OCI-LY3 (cell line): ENCODE measurements at regions not wholly inside any gene's neighbourhood (a gene's known extent, or its start where the extent isn't known, plus 50 kb on each side); places are given as distances from the start of the nearest gene placed in this dataset.

Source experiments
- H2AFZ ChIP-seq: fragments of 200-600, 300-600 bp; shearing (Covaris generic); 2 replicates; pipeline ENCODE4 v1.6.0; 2014; ENCODE audit warnings: antibody characterized with exemption, low read depth, low read length
- H3K27ac ChIP-seq: fragments of 200-600, 300-600 bp; sonication (generic); 2 replicates; pipeline ENCODE4 v1.5.1; 2014; ENCODE audit warnings: mild to moderate bottlenecking, low read length, moderate library complexity, mixed read lengths
- H3K27me3 ChIP-seq: fragments of 200-600, 300-600 bp; sonication (generic); 2 replicates; pipeline ENCODE4 v1.6.1; 2014; ENCODE audit warnings: low read depth, low read length, mixed read lengths
- H3K36me3 ChIP-seq: fragments of 200-600, 300-600 bp; sonication (generic); replicated peaks from 2 replicates; pipeline ENCODE3; 2014; ENCODE audit warnings: low read depth, low read length, mixed read lengths
- H3K4me1 ChIP-seq: fragments of 300-600, 200-600 bp; sonication (generic); 2 replicates; pipeline ENCODE4 v1.6.1; 2014; ENCODE audit warnings: low read length, mixed read lengths
- H3K4me2 ChIP-seq: fragments of 200-600, 300-600 bp; sonication (generic); 2 replicates; pipeline ENCODE4 v1.6.1; 2014; ENCODE audit warnings: low read length, mixed read lengths
- H3K4me3 ChIP-seq: fragments of 300-600, 200-600 bp; sonication (generic); 2 replicates; pipeline ENCODE4 v1.5.1; 2014; ENCODE audit warnings: antibody characterized with exemption, mild to moderate bottlenecking, low read length, moderate library complexity
- H3K79me2 ChIP-seq: fragments of 300-600, 200-600 bp; shearing (Covaris generic); 2 replicates; pipeline ENCODE4 v1.6.1; 2014; ENCODE audit warnings: mild to moderate bottlenecking, low read length, mixed read lengths
- H3K9ac ChIP-seq: fragments of 300-600, 200-600 bp; shearing (Covaris generic); 2 replicates; pipeline ENCODE4 v1.6.0; 2014; ENCODE audit warnings: mild to moderate bottlenecking, low read length, moderate library complexity
- H3K9me3 ChIP-seq: fragments of 200-600, 300-600 bp; shearing (Covaris generic); 2 replicates; pipeline ENCODE4 v1.6.1; 2014; ENCODE audit warnings: low read length, mixed read lengths; ENCODE audit not compliant: insufficient read depth
- H4K20me1 ChIP-seq: fragments of 200-600, 300-600 bp; sonication (generic); 2 replicates; pipeline ENCODE4 v1.6.1; 2016; ENCODE audit warnings: low read length, mixed read lengths; ENCODE audit not compliant: insufficient read depth
- CTCF ChIP-seq: fragments of 200-600, 300-600 bp; sonication (generic); IDR thresholded peaks from 2 replicates; pipeline ENCODE4 v1.5.1; 2014; ENCODE audit warnings: antibody characterized with exemption, low read length, low read depth
- EZH2phosphoT487 ChIP-seq: fragments of 200-600 bp; shearing (Covaris generic); IDR thresholded peaks from 2 replicates; pipeline ENCODE4 v1.6.1; 2018; ENCODE audit warnings: antibody characterized with exemption, mixed run types, low read depth

DNA sequence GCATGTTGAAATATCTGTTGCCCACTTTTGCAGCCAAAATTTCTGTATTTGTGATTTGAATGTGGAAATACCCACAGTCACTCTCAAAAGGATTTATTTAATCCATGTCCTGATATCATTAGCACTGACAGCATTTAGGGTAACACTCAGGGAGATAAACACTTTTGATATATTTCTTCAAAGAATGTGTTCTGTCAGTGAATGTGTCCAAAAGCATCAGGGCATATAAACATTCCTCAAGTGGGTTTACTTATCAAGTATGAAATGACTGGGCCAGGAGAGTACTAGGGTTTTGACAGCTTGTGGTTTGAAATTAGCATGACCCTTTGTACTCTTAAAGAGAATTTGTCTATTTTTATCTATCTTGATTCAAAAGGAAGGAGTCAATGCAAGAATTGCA, 1302.1 kb upstream of the ADGRL2 start:
- Histone ChIP-seq H3K4me1 (peaks cover 1% of the 10 kb centered on the region; the same call in 1 of the 2 replicates), H2AFZ (no peak overlapping the region), H3K27ac (no peak overlapping the region), H4K20me1 (no peaks in the 10 kb centered on the region), H3K27me3 (no peaks in the 10 kb centered on the region), H3K4me3 (no peak overlapping the region), H3K9me3 (no peaks in the 10 kb centered on the region), H3K36me3 (no peaks in the 10 kb centered on the region), H3K9ac (no peak overlapping the region), H3K79me2 (no peaks in the 10 kb centered on the region), H3K4me2 (no peak overlapping the region)
- TF ChIP-seq CTCF = no peak
- TF ChIP-seq EZH2phosphoT487 = no peak

DNA sequence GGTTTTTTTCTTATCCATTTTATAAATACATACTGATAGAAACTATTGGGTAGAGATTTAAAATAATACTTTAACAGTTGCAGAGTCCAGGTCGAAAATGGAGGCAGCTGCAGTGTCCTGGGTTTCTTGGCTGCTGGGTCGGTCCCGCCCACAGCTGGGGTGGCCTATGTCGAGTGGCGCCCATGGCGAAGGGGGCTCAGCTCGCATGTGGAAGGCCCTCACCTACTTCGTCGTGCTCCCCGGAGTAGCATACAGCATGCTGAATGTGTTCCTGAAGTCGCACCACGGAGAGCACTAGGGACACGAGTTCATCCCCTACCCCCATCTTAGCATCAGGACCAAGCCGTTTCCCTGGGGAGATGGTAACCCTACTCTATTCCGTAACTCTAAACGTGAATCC, 1304.9 kb upstream of the ADGRL2 start:
- no peak overlapping the region for H3K9ac ChIP-seq
- no peaks in the 10 kb centered on the region for H3K36me3 ChIP-seq
- H3K9me3 ChIP-seq = no peaks in the 10 kb centered on the region
- no peaks in the 10 kb centered on the region for H3K4me1 ChIP-seq
- H4K20me1 ChIP-seq = no peaks in the 10 kb centered on the region
- H3K27ac ChIP-seq = no peak overlapping the region
- no peak overlapping the region for H3K4me2 ChIP-seq
- H3K79me2 ChIP-seq = no peaks in the 10 kb centered on the region
- no peak for TF ChIP-seq CTCF
- TF ChIP-seq EZH2phosphoT487 = no peak
- H3K27me3 ChIP-seq = no peaks in the 10 kb centered on the region
- no peak overlapping the region for H2AFZ ChIP-seq
- H3K4me3 ChIP-seq = no peak overlapping the region

GRCh38 chr1:80472145-80472544, 1328.6 kb upstream of the ADGRL2 start:
- Histone ChIP-seq H3K4me1 (no peaks in the 10 kb centered on the region), H3K27me3 (no peaks in the 10 kb centered on the region), H2AFZ (no peak overlapping the region), H3K27ac (no peak overlapping the region), H3K9ac (no peak overlapping the region), H3K36me3 (no peaks in the 10 kb centered on the region), H3K4me2 (no peak overlapping the region), H3K4me3 (no peak overlapping the region), H3K9me3 (no peaks in the 10 kb centered on the region), H3K79me2 (no peaks in the 10 kb centered on the region), H4K20me1 (no peaks in the 10 kb centered on the region)
- TF ChIP-seq CTCF = no peak
- no peak for TF ChIP-seq EZH2phosphoT487

- H3K4me3 ChIP-seq = no peak overlapping the region
- H3K79me2 ChIP-seq = no peaks in the 10 kb centered on the region
- H3K36me3 ChIP-seq = no peaks in the 10 kb centered on the region
- H3K27ac ChIP-seq = no peak overlapping the region
- no peak overlapping the region for H2AFZ ChIP-seq
- no peak for TF ChIP-seq EZH2phosphoT487
- no peak for TF ChIP-seq CTCF
- H3K4me1 ChIP-seq = no peaks in the 10 kb centered on the region
- no peak overlapping the region for H3K4me2 ChIP-seq
- no peaks in the 10 kb centered on the region for H3K9me3 ChIP-seq
- H3K27me3 ChIP-seq = no peaks in the 10 kb centered on the region
- H3K9ac ChIP-seq = no peak overlapping the region
- H4K20me1 ChIP-seq = no peaks in the 10 kb centered on the region
These were observed 1332.4 kb upstream of the ADGRL2 start for GRCh38 chr1:80468356-80468755.
